ENCODE measurements at regions not wholly inside any gene's neighbourhood (a gene's known extent, or its start where the extent isn't known, plus 50 kb on each side); places are given as distances from the start of the nearest gene placed in this dataset.

- TF ChIP-seq EZH2phosphoT487 (conservative IDR thresholded peaks at IDR 0.05; ENCODE audit: low read length) = no peak
- no peak for TF ChIP-seq CTCF (IDR thresholded peaks at IDR 0.05; ENCODE audit: insufficient read depth, low read length, poor library complexity, severe bottlenecking)
These were observed 104.4 kb downstream of the CYRIA start for GRCh38 chr2:16561251-16561650.
